HUES6 (cell line): ENCODE measurements at regions not wholly inside any gene's neighbourhood (a gene's known extent, or its start where the extent isn't known, plus 50 kb on each side); places are given as distances from the start of the nearest gene placed in this dataset.
"Not testable (repeated sequence)": the region's sequence is repeated elsewhere in the genome, so short reads cannot be mapped to it uniquely, and the experiment has no call there.

Experiments used
- H3K27ac ChIP-seq: 2 replicates; pipeline ENCODE4 v1.7.0; 2013; ENCODE audit warnings: low read depth, mild to moderate bottlenecking, low read length, inconsistent platforms
- H3K27me3 ChIP-seq: 2 replicates; pipeline ENCODE4 v1.6.1; 2013; ENCODE audit warnings: low read length; ENCODE audit not compliant: control insufficient read depth, insufficient read depth
- H3K36me3 ChIP-seq: 2 replicates; pipeline ENCODE4 v1.6.1; 2013; ENCODE audit warnings: low read length; ENCODE audit not compliant: control insufficient read depth, insufficient read depth
- H3K4me1 ChIP-seq: 2 replicates; pipeline ENCODE4 v1.6.1; 2013; ENCODE audit warnings: low read length; ENCODE audit not compliant: control insufficient read depth, insufficient read depth
- H3K4me3 ChIP-seq: 2 replicates; pipeline ENCODE4 v1.5.1; 2013; ENCODE audit warnings: low read depth, low read length
- H3K9ac ChIP-seq: one replicate; pipeline ENCODE4 v1.6.1; 2013; ENCODE audit warnings: mild to moderate bottlenecking, low read length
- H3K9me3 ChIP-seq: 2 replicates; pipeline ENCODE4 v1.6.1; 2013; ENCODE audit warnings: low read depth, low read length; ENCODE audit not compliant: control insufficient read depth, insufficient read depth

DNA sequence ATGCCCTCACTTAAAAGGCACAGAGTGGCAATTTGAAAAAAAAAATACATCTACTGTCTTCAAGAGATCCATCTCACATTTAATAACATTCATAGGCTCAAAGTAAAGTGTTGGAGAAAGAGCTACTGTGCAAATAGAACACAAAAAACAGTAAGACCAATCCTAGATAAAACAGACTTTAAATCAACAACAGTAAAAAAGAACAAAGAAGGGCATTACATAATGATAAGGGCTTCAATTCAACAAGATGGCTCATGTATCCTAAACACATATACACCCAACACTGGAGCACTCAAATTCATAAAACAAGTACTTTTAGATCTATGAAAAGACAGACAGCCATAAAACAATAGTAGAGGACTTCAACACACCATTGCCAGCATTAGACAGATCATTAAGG is 93.6 kb upstream of the PCED1B start:
- no peaks in the 10 kb centered on the region for H3K4me1 ChIP-seq
- H3K27me3 ChIP-seq: no peaks in the 10 kb centered on the region
- peaks cover under 1% of the 10 kb centered on the region for H3K9me3 ChIP-seq
- H3K9ac ChIP-seq: no peak overlapping the region
- H3K27ac ChIP-seq: no peak overlapping the region
- no peaks in the 10 kb centered on the region for H3K36me3 ChIP-seq
- no peak overlapping the region for H3K4me3 ChIP-seq

DNA sequence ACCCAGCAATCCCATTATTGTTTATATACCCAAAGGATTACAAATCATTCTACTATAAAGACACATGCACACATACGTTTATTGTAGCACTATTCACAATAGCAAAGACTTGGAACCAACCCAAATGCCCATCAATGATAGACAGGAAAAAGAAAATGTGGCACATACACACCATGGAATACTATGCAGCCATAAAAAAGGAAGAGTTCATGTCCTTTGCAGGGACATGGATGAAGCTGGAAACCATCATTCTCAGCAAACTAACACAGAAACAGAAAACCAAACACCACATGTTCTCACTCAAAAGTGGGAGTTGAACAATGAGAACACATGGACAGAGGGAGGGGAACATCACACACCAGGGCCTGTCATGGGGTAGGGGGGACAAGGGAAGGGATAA is 91.3 kb upstream of the PCED1B start:
- not testable (repeated sequence) for H3K9ac ChIP-seq, H3K4me1 ChIP-seq, H3K4me3 ChIP-seq, H3K36me3 ChIP-seq, H3K27me3 ChIP-seq, H3K27ac ChIP-seq
- peaks cover 20% of the 10 kb centered on the region for H3K9me3 ChIP-seq

DNA sequence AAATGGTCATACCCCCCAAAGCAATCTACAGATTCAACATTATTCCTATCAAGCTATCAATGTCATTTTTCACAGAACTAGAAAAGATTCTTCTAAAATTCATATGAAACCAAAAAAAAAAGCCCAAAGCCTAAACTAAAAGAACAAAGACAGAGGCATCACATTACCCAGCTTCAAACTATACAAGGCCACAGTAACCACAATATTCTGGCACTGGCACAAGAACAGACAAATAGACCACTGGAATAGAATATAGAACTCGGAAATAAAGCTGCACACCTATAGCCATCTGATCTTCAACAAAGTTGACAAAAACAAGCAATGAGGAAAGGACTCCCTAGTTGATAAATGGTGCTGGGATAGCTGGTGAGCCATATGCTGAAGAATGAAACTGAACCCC is 89.2 kb upstream of the PCED1B start:
- no peak overlapping the region for H3K27ac ChIP-seq
- H3K9ac ChIP-seq: no peak overlapping the region
- H3K36me3 ChIP-seq: no peaks in the 10 kb centered on the region
- H3K9me3 ChIP-seq: peaks cover 20% of the 10 kb centered on the region
- no peaks in the 10 kb centered on the region for H3K4me1 ChIP-seq
- no peak overlapping the region for H3K4me3 ChIP-seq
- no peaks in the 10 kb centered on the region for H3K27me3 ChIP-seq

DNA sequence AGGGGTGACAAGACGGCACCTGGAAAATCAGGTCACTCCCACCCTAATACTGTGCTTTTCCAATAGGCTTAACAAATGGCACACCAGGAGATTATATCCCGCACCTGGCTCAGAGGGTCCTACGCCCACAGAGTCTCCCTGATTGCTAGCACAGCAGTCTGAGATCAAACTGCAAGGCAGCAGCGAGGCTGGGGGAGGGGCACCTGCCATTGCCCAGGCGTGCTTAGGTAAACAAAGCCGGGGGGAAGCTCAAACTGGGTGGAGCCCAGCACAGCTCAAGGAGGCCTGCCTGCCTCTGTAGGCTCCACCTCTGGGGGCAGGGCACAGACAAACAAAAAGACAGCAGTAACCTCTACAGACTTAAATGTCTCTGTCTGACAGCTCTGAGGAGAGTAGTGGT is 87.4 kb upstream of the PCED1B start:
- H3K27me3 ChIP-seq, H3K4me1 ChIP-seq, H3K4me3 ChIP-seq, H3K36me3 ChIP-seq, H3K27ac ChIP-seq, H3K9ac ChIP-seq: not testable (repeated sequence)
- peaks cover 20% of the 10 kb centered on the region for H3K9me3 ChIP-seq

DNA sequence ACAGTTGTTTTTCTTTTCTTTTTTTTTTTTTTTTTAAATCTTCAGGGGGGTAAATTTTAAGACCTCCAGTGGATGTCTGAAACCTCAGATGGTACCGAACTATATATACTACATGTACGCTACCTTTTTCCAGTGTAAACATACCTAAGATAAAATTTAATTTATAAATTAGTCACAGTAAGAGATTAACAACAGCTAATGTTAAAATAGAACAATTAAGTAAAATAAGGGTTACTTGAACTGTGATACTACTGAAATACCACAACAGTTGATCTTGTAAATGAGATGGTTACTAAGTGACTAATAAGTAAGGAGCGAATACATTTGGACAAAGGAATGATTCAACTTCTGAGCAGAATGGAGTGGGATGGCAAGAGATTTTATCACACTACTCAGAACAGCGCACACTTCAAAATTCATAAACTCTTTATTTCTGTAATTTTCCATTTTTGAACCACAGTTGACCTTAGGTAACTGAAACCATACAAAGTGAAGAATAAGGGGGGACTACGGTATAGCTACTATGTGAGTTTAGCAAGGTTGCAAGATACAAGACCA is 80.5 kb upstream of the PCED1B start:
- no peak overlapping the region for H3K27ac ChIP-seq
- 0 out of 2 replicates have a peak, but pooled peaks cover 2% of the 10 kb centered on the region for H3K9me3 ChIP-seq
- no peak overlapping the region for H3K9ac ChIP-seq
- no peaks in the 10 kb centered on the region for H3K4me1 ChIP-seq
- no peaks in the 10 kb centered on the region for H3K27me3 ChIP-seq
- no peak overlapping the region for H3K4me3 ChIP-seq
- H3K36me3 ChIP-seq: no peaks in the 10 kb centered on the region

DNA sequence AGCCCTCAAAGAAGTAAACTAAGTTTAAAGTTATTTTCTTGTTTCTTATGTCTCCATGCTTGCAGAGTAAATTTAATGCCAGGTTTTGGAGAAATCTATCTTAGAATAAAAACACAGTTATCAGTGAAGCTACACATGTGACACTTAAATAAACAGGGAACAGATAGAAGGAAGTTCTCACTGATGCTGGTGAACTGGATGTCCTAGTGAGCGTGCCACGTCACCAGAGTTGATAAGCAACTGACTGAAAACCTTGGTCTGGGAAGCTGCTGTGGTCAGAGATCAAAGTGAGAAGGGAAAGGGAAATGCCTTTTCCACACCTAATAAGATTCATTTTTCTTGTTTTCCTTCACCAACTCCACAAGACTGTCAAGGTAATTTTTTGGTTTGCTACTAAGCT is 74.8 kb upstream of the PCED1B start:
- no peaks in the 10 kb centered on the region for H3K4me1 ChIP-seq
- H3K4me3 ChIP-seq: no peak overlapping the region
- H3K9ac ChIP-seq: no peak overlapping the region
- H3K9me3 ChIP-seq: 0 out of 2 replicates have a peak, but pooled peaks cover 2% of the 10 kb centered on the region
- H3K36me3 ChIP-seq: no peaks in the 10 kb centered on the region
- H3K27ac ChIP-seq: no peak overlapping the region
- H3K27me3 ChIP-seq: no peaks in the 10 kb centered on the region

DNA sequence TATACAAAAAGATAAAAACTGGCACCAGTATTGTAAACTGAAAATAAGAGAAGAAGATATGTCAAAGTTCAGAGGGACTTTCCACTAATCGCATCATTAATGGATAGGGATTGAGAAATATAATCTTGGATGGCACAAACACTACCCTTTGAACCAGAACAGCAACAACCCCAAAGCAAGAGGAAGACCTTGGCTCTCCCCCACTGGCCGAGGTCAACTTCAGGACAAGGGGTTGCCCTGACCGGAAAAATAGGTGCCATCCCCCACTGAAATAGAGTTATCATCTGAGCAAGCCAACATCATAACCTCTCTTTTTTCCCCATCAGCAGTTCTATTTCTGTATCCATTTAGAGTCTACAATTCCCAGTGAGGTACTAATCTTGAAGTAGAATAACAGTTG is 72.4 kb upstream of the PCED1B start:
- H3K36me3 ChIP-seq: no peaks in the 10 kb centered on the region
- H3K27ac ChIP-seq: no peak overlapping the region
- no peaks in the 10 kb centered on the region for H3K4me1 ChIP-seq
- no peak overlapping the region for H3K9ac ChIP-seq
- no peaks in the 10 kb centered on the region for H3K9me3 ChIP-seq
- H3K27me3 ChIP-seq: no peaks in the 10 kb centered on the region
- no peak overlapping the region for H3K4me3 ChIP-seq

GRCh38 chr12:47012552-47012951 is 66.9 kb upstream of the PCED1B start:
- no peak overlapping the region for H3K27ac ChIP-seq
- H3K9me3 ChIP-seq: no peaks in the 10 kb centered on the region
- H3K4me1 ChIP-seq: no peaks in the 10 kb centered on the region
- no peak overlapping the region for H3K9ac ChIP-seq
- no peaks in the 10 kb centered on the region for H3K36me3 ChIP-seq
- no peak overlapping the region for H3K4me3 ChIP-seq
- no peaks in the 10 kb centered on the region for H3K27me3 ChIP-seq

DNA sequence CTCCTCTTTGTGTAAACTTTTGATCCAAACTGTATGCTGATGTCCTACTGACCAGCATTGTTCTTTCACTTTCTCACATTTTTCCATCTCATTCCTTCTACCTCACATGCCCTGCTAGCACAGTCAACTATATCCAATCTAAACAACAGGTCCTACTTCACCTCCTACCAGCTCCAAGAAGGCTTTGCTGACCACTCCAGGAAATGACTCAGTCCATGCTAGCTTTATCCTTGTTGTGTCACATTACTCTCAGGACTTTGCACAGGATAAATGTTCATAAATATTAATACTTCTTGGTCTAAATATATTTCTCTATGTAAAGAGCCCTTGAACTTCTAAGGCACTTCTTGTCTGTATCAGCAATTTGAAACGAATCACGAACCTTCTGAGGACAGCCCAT is 64.9 kb upstream of the PCED1B start:
- no peaks in the 10 kb centered on the region for H3K9me3 ChIP-seq
- no peak overlapping the region for H3K27ac ChIP-seq
- H3K36me3 ChIP-seq: no peaks in the 10 kb centered on the region
- no peak overlapping the region for H3K4me3 ChIP-seq
- no peaks in the 10 kb centered on the region for H3K4me1 ChIP-seq
- no peaks in the 10 kb centered on the region for H3K27me3 ChIP-seq
- no peak overlapping the region for H3K9ac ChIP-seq

GRCh38 chr12:47015381-47015780 is 64.0 kb upstream of the PCED1B start:
- Histone ChIP-seq H3K36me3 (no peaks in the 10 kb centered on the region), H3K27ac (no peak overlapping the region), H3K4me3 (no peak overlapping the region), H3K9ac (no peak overlapping the region), H3K9me3 (no peaks in the 10 kb centered on the region), H3K4me1 (no peaks in the 10 kb centered on the region), H3K27me3 (no peaks in the 10 kb centered on the region)

DNA sequence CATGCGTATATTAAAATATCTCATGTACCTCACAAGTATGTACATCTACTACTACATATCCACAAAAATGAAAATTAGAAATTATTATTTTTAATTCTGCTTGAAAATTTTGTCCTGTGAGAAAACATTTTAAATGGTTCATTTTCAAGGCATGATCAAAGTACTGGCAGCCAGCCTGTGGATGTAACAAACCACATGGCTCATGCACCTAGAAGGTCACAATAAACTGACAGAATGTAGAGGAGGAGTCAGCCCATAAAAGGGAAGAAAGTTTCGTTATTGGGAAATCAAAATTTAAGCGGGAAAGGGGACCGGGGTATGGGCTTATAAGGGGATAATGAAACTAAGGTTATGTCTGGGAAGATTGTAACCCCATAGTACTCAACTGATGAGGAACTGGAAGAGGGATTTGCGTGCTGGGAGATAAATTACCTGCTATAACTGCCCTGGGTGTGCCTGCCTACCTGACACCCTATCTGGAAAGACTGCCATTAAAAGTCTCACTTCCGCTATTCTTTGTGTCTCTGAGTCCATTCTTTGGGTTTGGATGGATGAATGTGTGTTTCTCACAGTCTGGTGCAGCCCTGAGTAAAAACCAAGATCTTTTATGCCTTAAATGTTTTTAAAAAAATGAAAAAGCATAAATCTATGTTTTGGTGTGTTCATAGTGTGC is 62.2 kb upstream of the PCED1B start:
- Histone ChIP-seq H3K36me3 (no peaks in the 10 kb centered on the region), H3K4me1 (no peaks in the 10 kb centered on the region), H3K9ac (no peak overlapping the region), H3K27ac (no peak overlapping the region), H3K4me3 (no peak overlapping the region), H3K27me3 (no peaks in the 10 kb centered on the region), H3K9me3 (no peaks in the 10 kb centered on the region)
